NCI-H1417 (cell line): ENCODE measurements at regions not wholly inside any gene's neighbourhood (a gene's known extent, or its start where the extent isn't known, plus 50 kb on each side); places are given as distances from the start of the nearest gene placed in this dataset.
A peak's percentile ranks its signal among the peaks of the same experiment; 100 is the strongest.

Source experiments
- DNase-seq, 3 experiments: peaks; one replicate each; lab custom pipeline; 2025; lab: John Stamatoyannopoulos, UW

DNA sequence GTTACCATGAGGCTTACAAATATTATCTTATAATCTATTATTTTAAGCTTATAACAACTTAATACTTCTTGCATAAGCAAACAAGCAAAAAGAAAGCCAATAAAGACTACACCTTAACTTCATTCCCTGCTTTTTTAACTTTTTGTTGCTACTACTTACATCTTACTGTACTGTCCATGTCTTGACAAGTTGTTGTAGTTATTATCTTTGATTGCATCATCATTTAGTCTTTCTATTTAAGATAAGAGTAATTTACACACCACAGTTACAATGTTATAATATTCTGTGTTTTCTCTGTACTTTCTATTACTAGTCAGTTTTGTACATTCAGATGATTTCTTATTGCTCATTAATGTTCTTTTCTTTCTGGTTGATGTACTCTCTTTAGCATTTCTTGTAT is 346.6 kb downstream of the SMARCA1 start:
- no peak for DNase-seq

DNA sequence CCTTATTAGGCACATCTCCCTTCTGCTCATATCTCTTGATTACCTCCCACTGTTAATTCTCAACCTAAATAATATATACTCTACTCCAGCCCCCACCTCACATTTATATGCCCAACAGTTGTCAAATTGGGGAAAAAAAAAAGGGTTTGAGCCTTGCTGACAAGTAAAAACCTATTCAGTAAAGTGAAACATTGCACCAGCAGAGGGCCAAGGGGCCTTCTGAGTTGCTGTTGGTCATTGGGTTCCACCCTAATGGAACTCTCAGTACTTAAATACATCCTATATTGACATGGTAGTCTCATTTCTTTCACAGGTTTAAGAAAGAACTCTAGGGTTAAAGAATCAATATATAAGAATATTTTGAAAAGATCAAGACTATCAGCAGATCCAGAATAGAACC is 362.2 kb downstream of the SMARCA1 start:
- no peak for DNase-seq

DNA sequence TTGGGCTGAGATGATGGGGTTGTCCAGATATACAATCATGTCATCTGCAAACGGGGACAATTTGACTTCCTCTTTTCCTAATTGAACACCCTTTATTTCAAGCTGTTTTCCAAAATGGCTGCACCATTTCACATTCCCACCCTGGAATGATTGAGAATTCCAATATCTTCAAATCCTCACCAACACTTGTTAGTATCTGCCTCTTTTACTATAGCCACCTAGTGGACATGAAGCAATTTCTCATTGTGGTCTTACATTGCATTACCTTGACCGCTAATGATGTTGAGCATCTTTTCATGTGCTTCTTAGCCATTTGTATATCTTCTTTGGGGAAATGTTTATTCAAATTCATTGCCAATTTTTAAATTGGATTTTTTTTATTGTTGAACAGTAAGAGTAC is 364.8 kb downstream of the SMARCA1 start:
- no peak for DNase-seq

DNA sequence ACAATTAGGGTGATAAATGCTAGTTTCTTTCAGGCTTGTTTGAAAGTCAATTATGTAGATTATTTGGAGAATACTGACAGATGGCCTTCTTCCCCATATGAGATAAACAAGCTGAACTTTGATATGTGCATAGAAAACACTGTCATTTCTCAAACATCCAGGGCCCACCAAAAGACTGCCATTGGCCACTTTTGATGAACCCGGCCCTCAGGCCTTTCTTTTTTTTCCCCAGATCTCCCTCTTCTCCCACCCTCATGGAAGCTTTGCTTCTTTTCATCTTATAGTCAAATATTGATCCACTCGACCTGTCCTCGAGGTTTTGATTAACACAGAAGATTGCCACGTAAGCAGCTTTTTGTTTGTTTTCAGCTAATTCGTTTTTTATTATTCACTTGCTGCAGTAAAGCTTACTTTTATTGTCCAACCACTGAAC is 377.4 kb downstream of the SMARCA1 start:
- no peak for DNase-seq

DNA sequence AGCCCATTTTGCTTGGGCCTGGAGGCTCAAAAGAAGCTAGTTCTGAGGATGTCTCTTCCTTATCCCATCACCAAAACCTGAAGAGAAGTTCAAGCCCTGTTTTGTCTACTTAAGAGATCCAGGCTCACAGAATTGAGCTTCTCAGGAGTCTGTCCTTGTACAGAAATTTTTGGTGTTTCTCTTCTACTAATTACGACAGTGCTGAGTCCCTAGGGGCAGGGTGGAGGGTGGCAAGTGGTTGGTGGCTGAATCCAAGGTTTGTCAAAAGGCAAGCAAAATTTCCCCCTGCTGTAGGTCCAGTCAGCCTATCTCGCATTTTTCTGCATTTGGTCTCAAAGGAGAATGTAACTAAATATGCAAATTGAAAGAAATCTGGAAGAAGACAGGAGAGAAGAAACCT is 377.9 kb downstream of the SMARCA1 start:
- DNase-seq, result no peak

GRCh38 chrX:129144172-129145038 is 378.9 kb downstream of the SMARCA1 start:
- DNase-seq, result no peak

GRCh38 chrX:129139837-129140598 is 383.3 kb downstream of the SMARCA1 start:
- peak in 2 of 3 experiments; percentile 64 to 90 for DNase-seq

GRCh38 chrX:129125122-129125914 is 398.0 kb downstream of the SMARCA1 start:
- no peak for DNase-seq

DNA sequence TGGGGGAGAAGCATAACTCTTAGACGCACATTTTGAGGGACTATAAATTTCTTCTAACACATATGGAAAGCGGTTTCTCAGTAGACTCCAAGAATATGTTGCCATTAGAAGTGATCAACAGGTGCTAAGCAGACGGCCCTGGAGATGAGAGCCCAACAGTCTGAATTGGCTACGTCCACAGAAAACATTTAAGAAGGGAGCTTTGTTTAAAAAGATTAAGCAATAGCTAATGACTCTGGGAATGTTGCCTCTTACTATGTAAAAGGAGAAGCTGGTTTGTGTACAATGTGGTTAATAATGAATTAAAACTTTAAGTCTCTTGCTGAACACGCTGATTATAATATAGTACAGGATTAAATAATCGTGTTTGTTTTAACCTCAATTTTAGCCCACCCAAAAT is 399.5 kb downstream of the SMARCA1 start:
- DNase-seq, result no peak

DNA sequence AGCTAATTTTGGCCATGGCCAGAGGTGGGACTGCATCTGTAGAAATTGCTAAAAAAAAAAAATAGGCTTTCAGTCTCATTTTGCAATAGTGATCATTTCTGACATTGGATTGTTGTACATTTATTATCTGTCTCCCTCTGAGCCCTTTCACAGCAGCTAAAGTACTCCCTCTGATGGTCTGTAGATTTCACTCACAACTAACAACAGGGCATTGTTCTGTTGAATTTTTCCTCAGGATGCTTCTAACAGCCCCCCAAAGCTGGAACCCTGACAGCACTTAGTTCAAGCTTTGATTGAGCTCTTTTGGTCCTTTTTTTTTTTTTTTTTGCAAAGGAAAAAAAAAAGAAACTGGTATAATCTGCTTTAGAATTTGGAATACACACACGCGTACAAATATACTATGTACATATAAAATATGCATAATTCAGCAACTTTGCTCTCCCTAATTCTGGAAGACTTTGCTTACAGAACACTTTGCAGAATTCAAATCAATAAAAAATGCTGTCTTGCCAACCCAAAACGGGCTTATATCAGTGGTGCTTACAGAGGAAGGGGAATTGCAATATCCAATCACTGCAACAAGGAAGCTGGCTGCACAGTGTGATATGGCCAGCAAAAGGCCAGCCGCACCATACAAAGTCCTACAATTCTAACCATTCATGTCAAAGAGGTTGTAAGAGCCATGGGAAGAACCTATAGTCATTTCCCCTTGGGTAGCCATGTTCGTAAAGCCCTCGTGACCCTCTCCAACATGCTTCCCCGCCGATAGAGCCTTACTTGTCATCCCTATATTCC is 406.4 kb downstream of the SMARCA1 start:
- peak in 1 of 3 experiments; percentile 24 for DNase-seq

DNA sequence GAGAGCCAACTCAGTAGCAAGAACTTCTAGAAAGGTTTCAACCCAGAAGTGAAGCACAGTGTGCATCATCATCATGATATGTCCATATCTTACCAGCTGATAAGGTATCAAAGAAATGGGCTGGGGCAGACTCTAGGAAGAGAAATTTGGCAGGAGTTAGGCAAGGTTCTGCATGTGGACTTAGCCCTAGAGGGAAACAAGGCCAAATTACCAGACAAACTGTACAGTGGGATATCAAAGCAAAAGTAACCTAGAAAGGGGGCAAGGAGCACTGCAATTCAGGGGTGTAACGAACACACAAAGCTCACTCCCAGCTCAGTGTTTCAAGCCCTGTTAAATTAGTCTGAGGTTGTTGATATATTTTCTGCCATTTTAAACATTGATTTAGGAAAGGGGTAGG is 407.4 kb downstream of the SMARCA1 start:
- DNase-seq, result no peak

- peak; percentile 21 to 63 (median 44) for DNase-seq
These were observed 408.2 kb downstream of the SMARCA1 start for GRCh38 chrX:129115104-129115503.

- DNase-seq, result peak in 1 of 3 experiments; percentile 11
These were observed 412.1 kb downstream of the SMARCA1 start for GRCh38 chrX:129111081-129111798.

DNA sequence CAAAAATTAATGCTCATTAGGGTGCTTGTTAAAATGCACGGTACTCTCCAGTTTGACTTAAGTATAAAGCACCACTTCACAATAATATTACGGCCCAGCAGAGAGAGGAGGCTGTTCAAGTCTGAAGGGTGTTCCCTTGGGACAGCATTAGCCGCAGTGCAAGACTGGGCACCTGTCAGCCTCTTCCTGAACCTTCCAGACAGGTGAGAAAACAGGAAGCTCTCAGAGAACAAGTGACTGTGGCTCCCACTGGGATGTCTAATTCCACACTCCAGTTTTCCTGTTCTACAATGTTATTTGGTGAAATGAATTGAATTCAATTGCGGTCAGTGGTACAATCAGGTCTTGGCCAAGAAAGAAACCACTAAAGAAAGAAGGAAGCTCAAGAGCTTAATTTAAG is 414.4 kb downstream of the SMARCA1 start:
- peak; percentile 1 to 87 (median 59) for DNase-seq

GRCh38 chrX:129099207-129099606 is 424.1 kb downstream of the SMARCA1 start:
- DNase-seq, result no peak

DNA sequence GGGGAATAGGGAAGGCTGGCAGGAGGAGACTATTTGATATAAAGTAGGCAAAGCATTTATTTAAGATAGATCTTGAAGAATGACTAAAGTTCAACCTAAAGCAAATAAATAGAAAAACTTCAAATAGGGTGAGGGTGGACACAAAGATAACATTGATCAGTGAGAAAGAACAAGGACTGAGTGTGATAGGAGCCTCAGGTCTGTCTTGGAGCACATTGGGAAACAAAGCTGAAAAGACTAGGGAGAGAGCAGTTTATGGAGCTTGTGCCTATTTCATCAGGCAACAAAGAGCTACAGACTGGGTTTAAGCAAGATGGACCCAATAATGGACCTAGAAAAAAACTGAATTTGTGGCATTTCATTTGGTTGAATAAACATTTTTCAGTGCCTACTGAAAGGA is 425.6 kb downstream of the SMARCA1 start:
- DNase-seq, result no peak

GRCh38 chrX:129093706-129094105 is 429.6 kb downstream of the SMARCA1 start:
- no peak for DNase-seq

- DNase-seq, result no peak
These were observed 430.5 kb downstream of the SMARCA1 start for GRCh38 chrX:129092757-129093156.

- peak in 1 of 3 experiments; percentile 58 for DNase-seq
These were observed 431.0 kb downstream of the SMARCA1 start for GRCh38 chrX:129092242-129092641.

DNA sequence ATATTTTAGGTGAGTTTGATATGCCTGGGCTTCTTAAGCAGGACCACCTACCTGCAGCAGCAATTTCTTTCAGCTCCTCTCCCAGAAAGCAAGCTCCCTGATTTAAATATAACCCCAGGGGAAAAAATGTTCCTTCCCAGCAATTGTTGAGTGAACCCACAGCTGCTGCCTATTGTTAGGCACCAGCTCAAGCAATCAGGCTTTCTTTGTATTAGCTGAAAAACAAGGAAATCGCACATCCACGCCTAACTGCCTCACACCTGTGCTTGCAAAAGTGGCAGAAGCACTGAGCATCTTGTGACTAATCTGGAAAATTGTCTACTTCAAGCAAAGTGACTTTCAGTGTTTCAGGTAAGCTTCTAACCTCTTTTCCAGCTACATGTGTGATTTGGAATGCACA is 432.2 kb downstream of the SMARCA1 start:
- DNase-seq, result peak in 2 of 3 experiments; percentile 62 to 86

DNA sequence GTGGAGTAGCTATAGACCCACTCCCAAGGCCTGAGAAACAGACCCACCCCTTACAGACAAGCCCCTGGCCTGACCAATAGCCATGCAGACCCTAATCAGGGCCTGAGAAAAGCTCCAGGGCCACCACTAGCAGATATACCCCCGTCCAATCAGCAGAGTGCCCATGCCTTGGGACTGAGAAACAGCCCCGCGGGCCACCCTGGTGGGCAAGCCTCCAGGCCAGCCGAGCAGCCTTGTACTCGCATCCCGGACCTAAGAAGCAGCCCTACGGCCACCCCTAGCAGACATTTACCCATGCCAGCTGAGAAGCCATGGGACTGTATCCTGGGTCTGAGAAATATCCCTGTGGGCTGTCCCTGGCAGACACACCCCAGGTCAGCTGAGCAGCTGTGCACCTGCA is 436.5 kb downstream of the SMARCA1 start:
- no peak for DNase-seq
